ENCODE measurements at regions not wholly inside any gene's neighbourhood (a gene's known extent, or its start where the extent isn't known, plus 50 kb on each side); places are given as distances from the start of the nearest gene placed in this dataset.

- Mint-ChIP-seq H3K4me3 (no peak overlapping the region), H3K36me3 (no peaks in the 10 kb centered on the region), H3K4me1 (ENCODE audit: unreplicated experiment) (peaks cover 4% of the 10 kb centered on the region), H3K27ac (no peak overlapping the region), H3K27me3 (no peaks in the 10 kb centered on the region), H3K9me3 (peaks cover 3% of the 10 kb centered on the region)
- TF ChIP-seq, protein P1, sequence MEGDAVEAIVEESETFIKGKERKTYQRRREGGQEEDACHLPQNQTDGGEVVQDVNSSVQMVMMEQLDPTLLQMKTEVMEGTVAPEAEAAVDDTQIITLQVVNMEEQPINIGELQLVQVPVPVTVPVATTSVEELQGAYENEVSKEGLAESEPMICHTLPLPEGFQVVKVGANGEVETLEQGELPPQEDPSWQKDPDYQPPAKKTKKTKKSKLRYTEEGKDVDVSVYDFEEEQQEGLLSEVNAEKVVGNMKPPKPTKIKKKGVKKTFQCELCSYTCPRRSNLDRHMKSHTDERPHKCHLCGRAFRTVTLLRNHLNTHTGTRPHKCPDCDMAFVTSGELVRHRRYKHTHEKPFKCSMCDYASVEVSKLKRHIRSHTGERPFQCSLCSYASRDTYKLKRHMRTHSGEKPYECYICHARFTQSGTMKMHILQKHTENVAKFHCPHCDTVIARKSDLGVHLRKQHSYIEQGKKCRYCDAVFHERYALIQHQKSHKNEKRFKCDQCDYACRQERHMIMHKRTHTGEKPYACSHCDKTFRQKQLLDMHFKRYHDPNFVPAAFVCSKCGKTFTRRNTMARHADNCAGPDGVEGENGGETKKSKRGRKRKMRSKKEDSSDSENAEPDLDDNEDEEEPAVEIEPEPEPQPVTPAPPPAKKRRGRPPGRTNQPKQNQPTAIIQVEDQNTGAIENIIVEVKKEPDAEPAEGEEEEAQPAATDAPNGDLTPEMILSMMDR (conservative IDR thresholded peaks at IDR 0.05), result no peak
- no peak for DNase-seq (ENCODE audit: extremely low spot score, unreplicated experiment)
Measured at GRCh38 chr3:61445924-61446323, 115.4 kb upstream of the PTPRG start.

DNA sequence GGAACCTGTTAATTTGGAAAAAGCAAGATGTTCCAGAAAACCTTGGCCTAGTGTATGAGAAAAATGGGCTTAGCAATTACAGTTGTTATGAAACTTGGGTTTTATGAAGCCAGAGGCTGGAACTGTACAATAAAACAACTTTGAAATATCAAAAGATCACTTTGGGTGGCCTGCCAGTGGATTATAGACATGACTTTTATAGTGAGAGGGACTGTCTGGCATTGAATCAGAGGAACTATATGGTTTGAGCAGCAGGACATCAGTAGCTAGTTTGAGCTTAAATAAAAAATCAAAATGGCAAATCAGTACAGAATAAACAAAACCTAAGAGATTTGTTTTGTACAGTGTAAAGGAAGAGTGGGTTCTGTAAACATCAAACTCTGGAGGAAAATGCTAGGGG, 115.0 kb upstream of the PTPRG start:
- Mint-ChIP-seq H3K4me3 (no peak overlapping the region), H3K36me3 (no peaks in the 10 kb centered on the region), H3K27me3 (no peaks in the 10 kb centered on the region), H3K4me1 (ENCODE audit: unreplicated experiment) (peaks cover 4% of the 10 kb centered on the region), H3K9me3 (peaks cover 5% of the 10 kb centered on the region), H3K27ac (no peak overlapping the region)
- DNase-seq (ENCODE audit: extremely low spot score, unreplicated experiment), result no peak
- TF ChIP-seq, protein P1 (conservative IDR thresholded peaks at IDR 0.05), result no peak

DNA sequence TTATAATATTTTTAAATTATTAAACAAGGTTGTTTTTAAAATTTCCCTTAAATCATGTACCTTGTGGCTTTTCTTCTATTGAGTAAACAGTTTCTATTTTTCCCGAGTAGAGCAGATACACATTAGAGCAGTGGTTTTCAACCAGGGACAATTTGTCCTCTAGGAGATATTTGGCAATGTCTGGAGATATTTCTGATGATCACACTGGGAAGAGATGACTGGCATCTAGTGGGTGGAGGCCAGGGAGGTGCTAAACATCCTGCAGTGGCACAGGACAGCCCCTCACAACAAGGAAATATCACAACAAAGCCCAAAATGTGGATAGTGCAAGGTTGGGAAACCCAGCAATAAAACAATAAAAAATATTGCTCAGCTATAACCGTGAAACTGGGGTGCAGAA, 113.0 kb upstream of the PTPRG start:
- Mint-ChIP-seq H3K27ac (no peak overlapping the region), H3K4me3 (no peak overlapping the region), H3K4me1 (ENCODE audit: unreplicated experiment) (peaks cover 4% of the 10 kb centered on the region), H3K36me3 (no peaks in the 10 kb centered on the region), H3K9me3 (peaks cover 5% of the 10 kb centered on the region), H3K27me3 (no peaks in the 10 kb centered on the region)
- no peak for DNase-seq (ENCODE audit: extremely low spot score, unreplicated experiment)
- TF ChIP-seq, protein P1 (conservative IDR thresholded peaks at IDR 0.05), result no peak

- DNase-seq (ENCODE audit: extremely low spot score, unreplicated experiment), result no peak
- Mint-ChIP-seq H3K4me3 (no peak overlapping the region), H3K9me3 (peaks cover 5% of the 10 kb centered on the region), H3K4me1 (ENCODE audit: unreplicated experiment) (peaks cover 3% of the 10 kb centered on the region), H3K27me3 (no peaks in the 10 kb centered on the region), H3K36me3 (no peaks in the 10 kb centered on the region), H3K27ac (no peak overlapping the region)
- TF ChIP-seq, protein P1 (conservative IDR thresholded peaks at IDR 0.05), result no peak
Measured at GRCh38 chr3:61449327-61450040, 111.9 kb upstream of the PTPRG start.

DNA sequence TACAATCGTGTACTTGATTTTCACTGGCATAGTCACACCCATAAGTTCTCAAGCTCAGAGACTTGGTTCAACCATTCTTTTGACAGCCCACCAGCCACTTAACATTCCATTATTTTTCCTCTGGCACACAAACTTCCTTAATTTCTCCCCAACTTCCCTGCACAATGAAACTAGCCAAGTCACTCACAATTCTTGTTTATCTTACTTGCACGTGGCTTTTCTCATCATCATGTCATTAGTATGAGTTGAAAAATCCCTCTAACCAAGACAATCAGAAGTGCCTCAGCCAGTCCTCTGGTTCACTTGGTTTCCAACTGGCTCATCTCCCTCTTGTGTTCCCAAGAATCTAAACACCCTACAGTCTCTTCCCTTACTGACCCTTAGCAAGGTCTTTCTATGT, 110.5 kb upstream of the PTPRG start:
- TF ChIP-seq, protein P1 (conservative IDR thresholded peaks at IDR 0.05), result no peak
- DNase-seq (ENCODE audit: extremely low spot score, unreplicated experiment), result no peak
- Mint-ChIP-seq H3K9me3 (peaks cover 5% of the 10 kb centered on the region), H3K27me3 (no peaks in the 10 kb centered on the region), H3K36me3 (no peaks in the 10 kb centered on the region), H3K27ac (no peak overlapping the region), H3K4me1 (ENCODE audit: unreplicated experiment) (peaks cover 3% of the 10 kb centered on the region), H3K4me3 (no peak overlapping the region)

All from type B pancreatic cell (in vitro differentiated cells).